IPS DF 19.7 (cell line): ENCODE measurements at regions not wholly inside any gene's neighbourhood (a gene's known extent, or its start where the extent isn't known, plus 50 kb on each side); places are given as distances from the start of the nearest gene placed in this dataset.
A peak's percentile ranks its signal among the peaks of the same experiment; 100 is the strongest.

ENCODE experiments used
- DNase-seq: peaks from one replicate; pipeline ENCODE4 v3.0.0-alpha.2; 2013; ENCODE audit warnings: low read depth, low spot score

DNA sequence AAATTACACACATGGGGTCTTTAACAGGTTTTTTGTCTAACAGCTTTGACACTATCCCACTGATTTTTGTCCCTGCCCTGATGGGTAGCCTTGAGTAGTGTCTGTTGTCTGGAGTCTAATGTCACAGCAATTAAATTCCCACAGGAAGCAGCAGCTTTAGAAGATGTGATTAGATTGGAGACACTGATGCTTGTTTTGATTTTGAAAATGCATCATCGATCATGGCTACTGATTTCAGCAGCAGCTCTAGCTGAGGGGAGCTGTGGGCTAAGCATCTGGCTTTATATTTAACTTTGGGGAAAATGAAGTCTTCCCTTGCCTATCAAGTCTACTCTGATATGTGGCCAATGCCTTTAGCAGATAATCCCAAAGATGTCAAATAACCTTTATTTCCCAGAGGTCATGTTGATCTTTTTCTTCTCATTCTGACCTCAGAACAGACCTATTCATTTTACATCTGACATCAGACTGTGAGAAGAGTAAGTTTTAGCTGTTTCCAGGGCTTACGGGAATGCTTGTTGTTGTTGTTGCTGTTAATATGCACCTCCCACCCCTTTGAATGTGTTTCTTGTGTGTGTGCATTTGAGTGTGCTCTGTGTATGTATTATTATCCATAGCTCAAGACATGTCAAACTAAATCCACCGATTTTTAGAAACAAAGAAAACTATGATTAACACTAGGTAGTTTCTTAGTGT, 704.9 kb upstream of the NUDT12 start:
- no peak for DNase-seq

DNA sequence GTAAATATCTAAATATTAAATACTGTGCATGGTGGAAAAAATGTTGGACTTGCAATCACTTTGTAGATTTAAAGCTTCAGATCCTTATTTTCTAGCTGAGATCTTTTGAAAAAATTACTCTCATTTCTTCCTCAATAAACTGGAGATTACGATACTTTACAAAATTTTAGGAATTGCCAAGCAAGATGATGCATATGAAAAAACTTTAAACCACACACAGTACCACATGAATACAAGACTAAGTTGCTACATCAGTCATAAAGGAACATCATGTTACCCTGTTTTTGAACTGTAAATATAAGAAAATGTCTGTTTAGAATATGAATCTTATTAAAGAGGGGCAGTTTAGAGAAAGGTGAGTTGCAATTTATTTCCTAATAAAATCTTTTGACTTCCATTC, 703.6 kb upstream of the NUDT12 start:
- DNase-seq = no peak

DNA sequence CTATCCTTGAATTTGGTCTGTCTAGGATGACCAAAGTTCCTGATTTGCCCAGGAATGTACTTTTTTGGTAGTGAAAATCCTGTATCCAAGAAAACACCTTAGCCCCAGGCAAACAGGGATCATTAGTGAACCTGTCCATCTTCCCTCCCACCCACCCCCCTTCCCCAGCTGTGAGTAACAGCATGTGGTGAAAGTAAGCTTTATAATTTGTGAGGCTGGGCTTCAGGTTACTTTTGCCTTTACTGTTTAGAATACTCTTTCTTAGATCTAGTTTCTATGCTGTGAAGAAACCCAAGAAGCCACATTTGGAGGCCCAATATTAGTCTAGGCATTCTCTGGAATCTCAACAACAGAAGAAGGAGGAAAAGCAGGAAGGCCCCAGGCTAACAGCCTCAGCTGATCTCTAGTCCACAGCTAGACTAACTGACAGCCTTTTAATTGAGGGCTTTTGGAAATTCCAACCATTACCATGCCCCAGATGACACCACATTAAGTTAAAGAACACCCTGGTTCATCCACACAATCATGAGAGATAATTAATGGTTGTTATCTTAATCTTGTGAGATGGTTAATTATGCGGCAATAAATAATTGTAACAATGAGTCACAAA, 703.0 kb upstream of the NUDT12 start:
- DNase-seq = no peak

DNA sequence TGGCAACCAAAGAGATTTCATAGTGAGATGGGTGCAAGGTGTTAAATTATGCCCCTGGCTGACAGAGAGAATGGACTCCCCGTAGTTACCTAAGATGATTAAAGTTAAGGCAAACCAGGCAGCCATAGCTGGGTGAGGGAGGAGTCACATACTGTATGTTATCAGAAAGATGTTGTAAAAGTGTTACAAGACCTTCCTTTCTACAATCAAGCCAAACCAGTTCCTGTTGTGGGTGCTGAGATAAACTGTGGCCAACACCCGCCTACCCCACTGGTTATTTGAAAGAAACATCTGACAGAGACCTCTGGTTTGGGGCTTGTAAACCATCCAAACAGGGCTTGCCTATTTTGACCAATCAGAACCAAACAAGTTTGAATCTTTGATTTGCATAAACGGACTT, 684.7 kb upstream of the NUDT12 start:
- no peak for DNase-seq

DNA sequence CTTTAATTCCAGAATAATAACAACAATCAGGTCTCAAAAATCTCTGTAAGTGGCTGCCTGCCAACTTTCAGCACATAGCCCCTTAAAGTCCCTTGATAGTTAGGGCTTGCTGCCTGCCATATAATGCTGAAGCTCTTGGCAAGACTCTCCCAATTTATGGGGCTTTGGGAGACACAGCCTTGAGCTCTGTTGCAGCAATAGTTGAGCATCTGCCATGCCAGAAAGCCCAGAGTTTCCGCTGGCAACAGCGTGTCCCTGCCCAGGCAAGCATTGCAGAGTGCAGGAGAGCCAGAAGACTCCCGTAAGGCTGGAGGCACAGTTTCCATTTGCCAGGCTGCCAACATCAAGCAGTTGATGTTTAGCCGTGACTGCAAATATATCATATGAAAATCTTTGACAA, 678.5 kb upstream of the NUDT12 start:
- no peak for DNase-seq

DNA sequence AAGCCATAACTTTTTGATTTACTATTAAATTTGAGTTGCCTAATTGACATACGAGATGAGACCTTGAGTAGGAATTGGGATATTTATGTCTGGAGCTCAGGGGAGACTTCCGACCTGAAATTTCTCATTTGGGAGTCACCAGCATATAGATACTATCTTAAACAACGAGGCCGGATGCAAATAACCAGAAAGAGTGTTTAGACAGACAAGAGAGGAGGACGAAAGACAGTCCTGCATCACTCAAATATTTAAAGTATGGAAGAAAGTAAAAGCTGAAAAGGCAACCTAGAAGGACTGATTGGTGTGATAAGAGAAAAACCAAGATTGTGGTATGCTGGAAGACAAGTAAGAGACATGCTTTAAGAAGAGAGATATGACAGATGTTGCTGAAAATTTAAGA, 675.0 kb upstream of the NUDT12 start:
- no peak for DNase-seq

DNA sequence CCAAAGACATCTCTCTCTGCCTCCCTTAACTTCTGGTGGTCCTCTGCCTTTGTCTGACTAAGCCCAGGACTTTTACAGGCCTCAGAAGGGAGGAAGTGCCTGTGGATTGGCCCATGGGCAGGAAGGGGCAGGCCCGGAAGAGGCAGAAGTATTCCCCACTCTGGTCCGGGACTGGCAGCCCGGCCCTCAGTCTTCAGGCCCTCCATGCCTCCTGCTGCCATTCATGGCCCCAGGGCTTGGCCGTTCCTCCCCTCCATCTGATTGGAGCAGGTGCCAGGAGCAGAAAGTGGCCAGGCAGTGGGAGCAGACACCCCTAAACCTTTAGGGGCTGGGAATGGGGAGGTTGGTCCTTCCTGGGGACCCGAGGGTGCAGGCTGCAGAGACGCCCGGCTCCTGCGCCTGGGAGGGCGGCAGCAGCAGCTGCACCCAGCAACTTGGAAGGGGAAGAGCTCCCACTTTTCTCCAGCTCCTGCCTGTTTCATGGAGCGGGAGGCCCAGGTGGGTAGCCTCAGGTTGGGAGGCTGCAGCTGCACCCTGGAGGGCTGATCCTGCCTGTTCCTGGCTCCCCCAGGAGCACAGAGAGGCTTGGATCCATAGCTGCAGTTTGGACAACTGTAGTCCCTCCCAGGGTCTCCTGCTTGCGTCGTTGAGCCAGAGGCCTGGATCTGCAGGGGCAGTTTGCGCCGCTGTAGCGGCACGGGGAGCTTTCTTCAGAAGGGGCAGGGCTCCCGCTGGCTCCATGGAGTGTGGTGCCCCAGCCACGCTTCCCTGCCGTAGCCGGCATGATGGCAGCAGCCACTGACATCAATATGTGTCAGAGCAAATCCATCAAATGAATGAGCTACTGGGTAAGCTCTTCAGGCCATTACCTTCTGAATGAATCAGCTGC, 661.5 kb upstream of the NUDT12 start:
- DNase-seq = no peak

DNA sequence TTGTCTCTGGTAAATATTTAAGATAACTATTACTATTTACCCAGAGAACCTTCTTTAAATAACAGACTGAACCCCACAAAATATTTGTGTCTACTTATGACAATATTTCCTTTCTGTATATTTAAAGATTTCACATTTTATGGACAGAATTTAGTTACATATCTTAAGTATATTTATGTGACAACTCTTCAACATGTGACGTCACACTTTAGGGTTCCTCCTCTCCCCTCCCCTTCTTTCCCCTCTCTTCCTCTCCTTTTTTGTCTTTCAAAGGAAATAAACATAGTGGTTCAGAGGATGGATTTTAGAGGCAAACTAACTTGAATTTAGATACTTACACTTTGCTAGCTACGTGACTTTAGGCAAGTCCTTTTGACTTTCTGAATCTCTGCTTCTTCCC, 655.6 kb upstream of the NUDT12 start:
- DNase-seq = no peak

DNA sequence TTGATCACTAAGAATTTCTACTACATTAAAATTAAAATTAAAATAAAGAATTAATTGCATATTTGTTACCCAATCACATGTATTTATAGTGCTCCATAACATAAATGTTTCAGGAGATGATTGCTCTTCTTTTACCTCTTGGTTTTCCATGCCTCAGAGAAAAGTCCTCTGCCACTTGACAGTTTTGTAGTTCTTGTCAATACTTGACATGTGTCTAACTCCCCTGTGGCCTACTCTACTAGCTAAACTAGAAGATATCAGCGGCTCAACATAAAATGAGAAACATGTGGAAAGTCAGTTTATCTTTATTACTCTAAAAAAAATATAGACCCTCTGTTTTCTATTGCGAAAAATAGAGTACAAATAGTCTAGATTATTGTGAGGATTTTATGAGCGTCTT, 650.6 kb upstream of the NUDT12 start:
- DNase-seq = no peak

DNA sequence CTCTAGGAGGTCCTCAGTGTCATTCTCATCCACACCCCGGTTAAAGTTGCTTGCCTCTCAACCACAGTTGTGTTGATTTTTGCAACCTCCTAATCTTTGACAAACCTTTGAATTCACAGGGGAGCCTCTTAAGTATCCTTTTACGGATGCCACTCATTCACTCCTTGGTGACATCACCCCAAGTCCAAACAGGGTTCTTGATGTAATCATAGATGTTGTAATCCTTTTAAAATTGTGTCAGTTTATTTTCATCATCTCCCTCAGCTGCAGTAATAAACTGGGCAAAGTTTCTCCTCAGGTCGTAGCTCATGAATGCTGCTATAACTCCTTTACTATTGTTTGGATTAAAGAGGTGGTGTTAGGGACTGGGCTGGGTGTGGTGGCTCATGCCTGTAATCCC, 637.2 kb upstream of the NUDT12 start:
- no peak for DNase-seq

DNA sequence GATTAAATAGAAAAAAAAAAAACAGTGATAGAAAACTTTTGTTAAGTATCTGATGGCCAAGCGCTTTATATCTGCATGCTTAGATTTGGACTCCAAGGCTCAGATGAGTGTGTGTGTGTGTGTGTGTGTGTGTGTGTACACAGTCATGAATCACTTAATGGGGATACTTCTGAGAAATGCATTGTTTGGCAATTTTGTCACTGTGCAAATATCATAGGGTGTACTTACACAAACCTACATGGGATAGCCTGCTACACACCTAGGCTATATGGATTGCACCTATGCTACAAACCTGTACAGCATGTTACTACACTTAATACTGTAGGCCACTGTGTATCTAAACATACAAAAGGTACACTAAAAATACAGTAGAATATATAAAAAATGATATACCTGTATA, 635.6 kb upstream of the NUDT12 start:
- no peak for DNase-seq

DNA sequence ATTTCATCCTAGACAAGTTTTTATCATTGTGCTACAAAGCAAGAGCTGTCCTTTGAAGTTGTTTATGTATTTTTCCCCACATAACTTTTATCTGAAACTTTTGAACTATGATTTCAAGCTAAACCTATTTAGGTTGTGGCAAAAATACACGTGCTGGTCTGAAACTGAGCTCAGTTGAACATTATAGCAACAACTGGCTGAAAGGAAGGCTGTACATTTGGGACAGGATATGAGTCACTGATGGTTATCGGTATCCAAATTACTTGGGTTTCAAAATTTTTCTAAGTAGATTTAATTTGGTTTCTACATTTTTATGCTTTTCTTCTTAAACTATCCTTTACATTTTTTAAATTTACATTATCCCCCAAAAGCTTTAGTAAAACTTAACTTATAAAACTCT, 627.3 kb upstream of the NUDT12 start:
- no peak for DNase-seq

DNA sequence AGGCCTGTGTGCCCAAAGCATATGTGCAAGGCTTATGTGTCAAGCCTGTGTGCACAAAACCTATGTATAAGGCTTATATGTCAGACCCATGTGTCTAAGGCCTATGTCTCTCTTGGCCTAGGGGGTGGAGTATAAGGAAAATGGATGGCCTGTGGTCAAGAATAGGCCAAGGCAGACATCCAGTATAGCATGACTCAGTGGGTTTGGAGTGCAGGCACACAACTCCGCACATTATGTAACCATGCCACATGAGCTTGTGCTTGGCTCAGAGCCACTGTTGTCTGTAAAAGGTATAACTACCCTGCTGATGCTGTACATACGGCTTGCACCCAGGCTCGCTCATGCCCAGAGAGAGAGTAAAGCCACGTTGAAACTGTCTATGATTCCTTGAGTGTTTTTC, 626.4 kb upstream of the NUDT12 start:
- DNase-seq = no peak

DNA sequence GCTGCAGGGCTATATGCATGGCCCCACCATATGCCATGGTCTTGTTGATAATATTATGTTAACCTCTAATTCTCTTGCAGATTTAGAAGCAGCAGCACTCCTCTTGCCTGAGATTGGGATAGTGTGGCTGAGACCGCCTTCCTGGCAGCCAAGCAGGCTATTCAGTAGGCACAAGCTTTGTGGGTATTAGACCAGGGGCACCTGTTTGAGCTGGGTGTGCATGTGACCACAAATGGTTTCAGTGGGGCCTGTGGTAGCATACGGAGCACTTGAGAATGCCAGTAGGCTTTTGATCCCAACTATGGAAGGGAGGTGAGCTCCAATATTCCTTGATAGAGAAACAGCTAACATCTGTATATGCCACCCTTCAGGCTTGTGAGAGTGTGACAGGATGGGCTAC, 625.1 kb upstream of the NUDT12 start:
- no peak for DNase-seq

DNA sequence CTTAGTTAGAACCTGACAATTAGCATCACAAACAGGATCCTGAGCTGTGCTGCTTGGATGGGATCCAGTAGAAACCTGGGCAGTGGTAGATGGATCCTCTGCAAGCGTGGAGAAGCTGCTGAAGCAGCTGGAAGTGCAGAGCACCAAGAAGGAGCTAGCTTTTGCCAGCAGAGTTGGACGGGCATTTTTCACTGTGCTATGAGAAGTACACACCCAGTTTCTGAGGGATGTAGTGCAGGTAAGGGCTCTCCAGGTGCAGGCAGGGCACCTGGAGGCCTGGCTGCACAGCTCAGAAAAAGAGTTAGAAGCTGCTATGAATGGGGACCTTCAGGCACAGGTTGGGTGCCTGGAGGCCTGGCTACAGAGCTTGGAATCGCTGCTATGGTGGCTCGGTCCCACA, 623.9 kb upstream of the NUDT12 start:
- DNase-seq = no peak

DNA sequence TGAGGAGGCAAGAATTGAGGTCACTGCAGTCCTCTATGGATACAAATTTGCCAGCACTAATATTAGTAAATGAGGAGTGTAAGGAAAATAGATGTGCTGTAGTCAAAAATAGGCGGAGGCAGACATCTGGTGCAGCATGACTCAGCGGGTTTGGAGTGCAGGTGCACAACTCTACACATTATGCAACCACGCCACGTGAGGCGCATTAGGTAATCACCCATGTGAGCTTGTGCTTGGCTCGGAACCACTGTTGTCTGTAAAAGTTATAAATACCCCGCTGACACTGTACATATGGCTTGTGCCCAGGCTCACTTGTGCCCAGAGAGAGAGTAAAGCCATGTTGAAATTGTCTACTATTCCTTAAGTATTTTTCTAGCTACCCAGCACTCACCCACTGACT, 623.5 kb upstream of the NUDT12 start:
- DNase-seq = peak; percentile 17

DNA sequence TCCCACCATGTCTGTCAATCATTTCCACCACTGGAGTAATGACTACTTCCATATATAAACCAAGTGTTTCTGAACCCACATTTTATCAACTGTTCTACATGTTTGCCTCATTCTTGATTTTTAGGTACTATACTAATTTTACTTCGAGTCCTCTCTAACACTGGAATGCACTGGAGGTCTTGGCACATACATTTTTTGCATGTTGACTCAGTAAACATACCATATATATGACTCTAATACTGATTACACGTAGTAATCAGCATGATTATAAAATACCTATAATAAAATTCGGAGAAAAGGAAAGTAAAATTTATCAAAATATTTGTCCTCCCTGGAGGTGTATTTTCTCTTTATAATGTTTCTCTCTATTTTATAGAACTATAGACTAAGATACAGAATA, 621.7 kb upstream of the NUDT12 start:
- DNase-seq = no peak

DNA sequence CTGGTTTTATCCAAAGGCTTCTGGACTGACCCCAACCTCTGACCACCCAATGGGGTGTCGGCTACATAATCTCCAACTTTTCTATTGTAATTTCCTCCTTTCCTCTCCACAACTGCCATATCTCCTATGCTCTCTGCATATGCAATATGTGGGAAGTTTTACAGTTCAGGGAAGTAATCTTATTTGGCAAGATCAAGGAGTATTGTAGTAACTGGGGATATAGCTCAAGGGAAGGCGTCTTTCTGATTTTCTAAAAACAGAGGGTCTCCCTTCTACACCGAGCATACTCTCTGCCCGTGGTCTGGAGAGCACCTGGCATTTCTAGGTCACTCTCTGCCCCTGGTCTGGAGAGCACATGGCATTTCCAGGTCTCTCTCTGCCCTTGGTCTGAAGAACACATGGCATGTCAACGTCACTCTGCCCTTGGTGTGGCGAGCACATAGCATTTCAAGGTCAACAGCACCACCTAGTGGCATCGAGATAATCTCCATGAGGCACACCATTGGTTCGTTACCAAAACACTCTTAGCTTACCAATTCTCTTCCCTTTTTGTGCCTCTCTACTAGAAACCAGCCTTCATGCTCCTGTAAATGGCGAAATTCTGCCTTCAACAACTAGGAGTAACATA, 616.4 kb upstream of the NUDT12 start:
- DNase-seq = peak; percentile 54

DNA sequence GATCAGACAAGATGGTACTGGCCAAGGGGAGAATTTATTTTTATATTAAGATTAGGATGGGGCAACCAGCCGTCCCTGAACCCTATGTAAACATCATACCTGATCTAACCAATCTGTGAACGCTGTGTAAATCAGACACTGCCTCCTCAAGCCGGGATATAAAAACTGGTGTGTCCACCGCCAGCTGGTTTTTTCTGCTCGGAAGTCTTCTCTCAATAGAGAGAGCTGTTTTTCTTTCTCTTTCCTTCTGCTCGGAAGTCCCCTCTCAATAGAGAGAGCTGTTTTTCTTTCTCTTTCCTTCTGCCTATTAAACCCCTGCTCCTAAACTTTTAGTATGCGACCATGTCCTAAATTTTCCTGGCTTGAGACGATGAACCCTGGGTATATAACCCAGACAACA, 615.5 kb upstream of the NUDT12 start:
- no peak for DNase-seq

DNA sequence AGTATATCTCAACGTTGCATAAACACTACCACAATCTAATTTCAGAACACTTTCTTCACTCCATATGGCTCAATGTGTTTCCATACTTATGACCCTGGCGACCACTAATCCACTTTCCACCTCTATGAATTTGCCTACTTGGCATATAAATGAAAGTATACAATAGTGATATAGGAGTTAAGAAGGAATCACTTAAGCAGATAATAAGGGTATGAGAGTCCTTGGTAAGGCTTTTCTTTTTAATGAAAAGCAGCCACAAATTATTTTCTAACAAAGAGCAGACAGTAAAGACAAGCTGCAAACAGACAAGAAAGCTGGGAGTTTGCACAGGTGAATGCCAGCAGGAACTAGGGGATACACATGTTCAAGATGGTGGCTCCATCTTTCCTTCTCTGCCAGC, 615.1 kb upstream of the NUDT12 start:
- DNase-seq = no peak

DNA sequence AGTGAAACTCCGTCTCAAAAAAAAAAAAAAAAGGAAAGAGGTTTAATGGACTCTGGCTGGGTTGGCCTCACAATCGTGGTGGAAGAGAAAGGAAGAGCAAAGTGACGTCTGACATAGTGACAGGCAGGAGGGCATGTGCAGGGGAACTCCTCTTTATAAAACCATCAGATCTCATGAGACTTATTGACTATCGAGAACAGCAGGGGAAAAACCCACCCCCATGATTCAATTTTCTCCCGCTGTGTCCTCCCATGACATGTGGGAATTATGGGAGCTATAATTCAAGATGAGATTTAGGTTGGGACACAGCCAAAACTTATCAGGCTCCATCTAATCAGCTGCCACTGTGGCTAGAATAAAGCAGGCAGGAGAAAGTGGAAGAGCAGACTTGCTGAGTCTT, 610.4 kb upstream of the NUDT12 start:
- no peak for DNase-seq

DNA sequence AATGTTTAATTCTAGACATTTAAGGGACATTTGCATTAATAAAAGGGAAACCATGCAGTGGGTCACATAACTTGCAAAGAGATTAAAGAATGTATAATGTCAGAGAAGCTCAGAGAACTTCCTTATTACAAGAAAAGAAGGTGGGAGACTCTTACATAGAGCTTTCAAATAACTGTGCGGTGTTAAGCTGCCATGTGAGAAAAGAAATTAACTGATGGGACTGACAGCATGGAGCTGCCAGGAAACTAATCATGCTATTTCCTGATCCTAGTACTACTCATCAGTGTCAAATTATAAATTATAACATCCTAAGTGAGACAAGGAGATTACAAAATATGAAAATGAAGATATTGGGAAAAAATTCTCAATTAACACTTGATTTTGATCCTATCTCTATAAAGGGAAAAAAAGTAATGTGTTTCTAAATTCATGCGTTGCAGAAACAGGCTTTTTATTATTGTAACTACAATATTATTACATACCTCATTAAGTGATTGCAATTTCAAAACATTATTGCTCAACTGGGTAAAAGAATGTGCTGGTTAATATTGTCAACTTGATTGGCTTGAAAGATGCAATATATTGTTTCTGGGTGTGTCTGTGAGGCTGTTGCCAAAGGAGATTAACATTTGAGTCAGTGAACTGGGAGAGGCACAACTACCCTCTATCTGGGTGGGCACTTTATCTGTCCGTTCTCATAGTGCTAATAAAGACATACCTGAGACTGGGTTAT, 609.5 kb upstream of the NUDT12 start:
- DNase-seq = no peak
